ENCODE measurements at regions not wholly inside any gene's neighbourhood (a gene's known extent, or its start where the extent isn't known, plus 50 kb on each side); places are given as distances from the start of the nearest gene placed in this dataset.

DNA sequence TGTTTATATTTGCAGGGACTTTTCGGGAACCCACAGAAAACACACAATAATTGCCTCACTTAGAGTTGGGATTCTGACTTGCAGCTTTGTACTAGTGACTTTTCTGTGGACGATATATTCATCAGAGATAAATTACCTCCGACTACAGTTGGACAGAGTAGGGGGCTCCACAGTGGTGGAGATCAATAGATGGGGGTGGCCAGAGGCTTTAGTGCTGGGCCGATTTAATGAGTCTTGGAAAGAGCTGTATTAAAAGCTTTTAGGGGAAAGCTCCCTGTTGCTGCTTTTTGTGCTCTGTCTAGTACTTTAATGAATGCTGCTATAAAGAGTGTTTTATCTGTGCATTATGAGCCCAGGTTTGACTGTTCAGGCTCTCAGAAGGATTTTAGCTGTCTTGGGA lies 359.2 kb upstream of the DPYD start:
- no peak for TF ChIP-seq NRF1 (conservative IDR thresholded peaks at IDR 0.05; ENCODE audit: low read depth, low read length)
- TF ChIP-seq, protein P1, sequence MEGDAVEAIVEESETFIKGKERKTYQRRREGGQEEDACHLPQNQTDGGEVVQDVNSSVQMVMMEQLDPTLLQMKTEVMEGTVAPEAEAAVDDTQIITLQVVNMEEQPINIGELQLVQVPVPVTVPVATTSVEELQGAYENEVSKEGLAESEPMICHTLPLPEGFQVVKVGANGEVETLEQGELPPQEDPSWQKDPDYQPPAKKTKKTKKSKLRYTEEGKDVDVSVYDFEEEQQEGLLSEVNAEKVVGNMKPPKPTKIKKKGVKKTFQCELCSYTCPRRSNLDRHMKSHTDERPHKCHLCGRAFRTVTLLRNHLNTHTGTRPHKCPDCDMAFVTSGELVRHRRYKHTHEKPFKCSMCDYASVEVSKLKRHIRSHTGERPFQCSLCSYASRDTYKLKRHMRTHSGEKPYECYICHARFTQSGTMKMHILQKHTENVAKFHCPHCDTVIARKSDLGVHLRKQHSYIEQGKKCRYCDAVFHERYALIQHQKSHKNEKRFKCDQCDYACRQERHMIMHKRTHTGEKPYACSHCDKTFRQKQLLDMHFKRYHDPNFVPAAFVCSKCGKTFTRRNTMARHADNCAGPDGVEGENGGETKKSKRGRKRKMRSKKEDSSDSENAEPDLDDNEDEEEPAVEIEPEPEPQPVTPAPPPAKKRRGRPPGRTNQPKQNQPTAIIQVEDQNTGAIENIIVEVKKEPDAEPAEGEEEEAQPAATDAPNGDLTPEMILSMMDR (IDR thresholded peaks at IDR 0.05 in 2 of 3, conservative IDR thresholded peaks at IDR 0.05 in 1 of 3; ENCODE audit: control insufficient read depth in 2 of 3, extremely low read depth in 1 of 3, insufficient read depth in 1 of 3, low read depth in 3 of 3, low read length in 3 of 3), result no peak
- TF ChIP-seq BACH1 (IDR thresholded peaks at IDR 0.05; ENCODE audit: borderline replicate concordance), result no peak
- no peak for TF ChIP-seq CREM (IDR thresholded peaks at IDR 0.05; ENCODE audit: low read depth)
- TF ChIP-seq, protein P2, sequence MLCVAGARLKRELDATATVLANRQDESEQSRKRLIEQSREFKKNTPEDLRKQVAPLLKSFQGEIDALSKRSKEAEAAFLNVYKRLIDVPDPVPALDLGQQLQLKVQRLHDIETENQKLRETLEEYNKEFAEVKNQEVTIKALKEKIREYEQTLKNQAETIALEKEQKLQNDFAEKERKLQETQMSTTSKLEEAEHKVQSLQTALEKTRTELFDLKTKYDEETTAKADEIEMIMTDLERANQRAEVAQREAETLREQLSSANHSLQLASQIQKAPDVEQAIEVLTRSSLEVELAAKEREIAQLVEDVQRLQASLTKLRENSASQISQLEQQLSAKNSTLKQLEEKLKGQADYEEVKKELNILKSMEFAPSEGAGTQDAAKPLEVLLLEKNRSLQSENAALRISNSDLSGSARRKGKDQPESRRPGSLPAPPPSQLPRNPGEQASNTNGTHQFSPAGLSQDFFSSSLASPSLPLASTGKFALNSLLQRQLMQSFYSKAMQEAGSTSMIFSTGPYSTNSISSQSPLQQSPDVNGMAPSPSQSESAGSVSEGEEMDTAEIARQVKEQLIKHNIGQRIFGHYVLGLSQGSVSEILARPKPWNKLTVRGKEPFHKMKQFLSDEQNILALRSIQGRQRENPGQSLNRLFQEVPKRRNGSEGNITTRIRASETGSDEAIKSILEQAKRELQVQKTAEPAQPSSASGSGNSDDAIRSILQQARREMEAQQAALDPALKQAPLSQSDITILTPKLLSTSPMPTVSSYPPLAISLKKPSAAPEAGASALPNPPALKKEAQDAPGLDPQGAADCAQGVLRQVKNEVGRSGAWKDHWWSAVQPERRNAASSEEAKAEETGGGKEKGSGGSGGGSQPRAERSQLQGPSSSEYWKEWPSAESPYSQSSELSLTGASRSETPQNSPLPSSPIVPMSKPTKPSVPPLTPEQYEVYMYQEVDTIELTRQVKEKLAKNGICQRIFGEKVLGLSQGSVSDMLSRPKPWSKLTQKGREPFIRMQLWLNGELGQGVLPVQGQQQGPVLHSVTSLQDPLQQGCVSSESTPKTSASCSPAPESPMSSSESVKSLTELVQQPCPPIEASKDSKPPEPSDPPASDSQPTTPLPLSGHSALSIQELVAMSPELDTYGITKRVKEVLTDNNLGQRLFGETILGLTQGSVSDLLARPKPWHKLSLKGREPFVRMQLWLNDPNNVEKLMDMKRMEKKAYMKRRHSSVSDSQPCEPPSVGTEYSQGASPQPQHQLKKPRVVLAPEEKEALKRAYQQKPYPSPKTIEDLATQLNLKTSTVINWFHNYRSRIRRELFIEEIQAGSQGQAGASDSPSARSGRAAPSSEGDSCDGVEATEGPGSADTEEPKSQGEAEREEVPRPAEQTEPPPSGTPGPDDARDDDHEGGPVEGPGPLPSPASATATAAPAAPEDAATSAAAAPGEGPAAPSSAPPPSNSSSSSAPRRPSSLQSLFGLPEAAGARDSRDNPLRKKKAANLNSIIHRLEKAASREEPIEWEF (IDR thresholded peaks at IDR 0.05; ENCODE audit: insufficient replicate concordance, low read depth, low read length), result no peak
- TF ChIP-seq MEF2A (IDR thresholded peaks at IDR 0.05; ENCODE audit: insufficient read depth, low read depth, low read length), result no peak

Data from GM12878 (cell line).